ENCODE measurements at regions not wholly inside any gene's neighbourhood (a gene's known extent, or its start where the extent isn't known, plus 50 kb on each side); places are given as distances from the start of the nearest gene placed in this dataset.

DNA sequence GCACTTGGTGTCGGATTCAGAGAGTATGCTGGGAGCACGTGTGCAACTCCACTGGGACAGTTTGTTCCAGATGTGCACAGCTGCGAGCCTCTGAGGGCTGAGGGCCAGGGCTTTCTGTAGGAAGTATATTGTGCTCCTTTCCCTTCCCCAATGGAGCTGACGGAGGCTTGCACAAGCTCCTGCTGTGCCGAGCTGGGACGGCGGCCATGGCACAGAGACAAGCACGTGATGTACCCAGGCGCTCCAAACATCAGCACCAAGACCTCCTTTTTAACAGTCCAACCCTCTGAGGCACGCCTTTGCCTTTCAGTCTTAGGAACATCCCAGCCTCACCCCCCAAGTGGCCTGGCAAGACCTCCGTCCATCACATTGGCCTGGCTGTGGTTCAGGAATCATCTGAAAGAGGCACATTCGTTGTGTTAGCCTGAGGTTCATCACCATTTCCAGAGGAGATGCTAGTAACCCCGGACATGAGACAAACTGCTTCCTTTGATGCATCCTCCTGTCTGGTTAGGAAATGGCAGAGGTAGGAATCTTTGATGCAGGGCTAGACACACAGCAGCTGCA is 339.2 kb upstream of the KAZN start:
- Histone ChIP-seq H3K4me1 (ENCODE audit: control insufficient read depth, extremely low read depth, insufficient read depth, low read length) (no peaks in the 10 kb centered on the region), H3K9me3 (ENCODE audit: control insufficient read depth, low read depth, low read length) (no peaks in the 10 kb centered on the region), H3K27me3 (ENCODE audit: control insufficient read depth, extremely low read depth, insufficient read depth, low read length) (peaks cover 13% of the 10 kb centered on the region), H3K9ac (ENCODE audit: control insufficient read depth, extremely low read depth, insufficient read depth, low read length) (no peak overlapping the region), H3K9me1 (ENCODE audit: control insufficient read depth, extremely low read depth, insufficient read depth, low read length) (no peaks in the 10 kb centered on the region), H3K4me2 (ENCODE audit: control insufficient read depth, extremely low read depth, insufficient read depth, low read depth, low read length) (no peak overlapping the region), H3K27ac (ENCODE audit: control insufficient read depth, insufficient read depth, low read length) (no peak overlapping the region), H3K36me3 (ENCODE audit: control insufficient read depth in 2 of 2, extremely low read depth in 1 of 2, insufficient read depth in 2 of 2, low read length in 2 of 2) (no peaks in the 10 kb centered on the region), H4K20me1 (ENCODE audit: control insufficient read depth, extremely low read depth, insufficient read depth, low read length) (no peaks in the 10 kb centered on the region), H3K79me2 (ENCODE audit: control insufficient read depth, insufficient read depth, low read length) (no peaks in the 10 kb centered on the region), H2AFZ (ENCODE audit: control insufficient read depth, low read length) (no peak overlapping the region), H3K4me3 (ENCODE audit: control insufficient read depth in 2 of 3, extremely low read depth in 1 of 3, insufficient read depth in 2 of 3, low read depth in 1 of 3, low read length in 3 of 3) (no peak overlapping the region)
- dilution Hi-C loops (cut with MboI; ENCODE audit: extremely low pct_ligation_motif_present, low sequenced_read_pairs) = no loop called here
- DNase-seq (ENCODE audit: low read depth, low spot score) (no peak), FAIRE-seq (no peak)
- no peak for TF ChIP-seq EZH2 (IDR thresholded peaks at IDR 0.05; ENCODE audit: low read length)
- TF ChIP-seq, protein P1, sequence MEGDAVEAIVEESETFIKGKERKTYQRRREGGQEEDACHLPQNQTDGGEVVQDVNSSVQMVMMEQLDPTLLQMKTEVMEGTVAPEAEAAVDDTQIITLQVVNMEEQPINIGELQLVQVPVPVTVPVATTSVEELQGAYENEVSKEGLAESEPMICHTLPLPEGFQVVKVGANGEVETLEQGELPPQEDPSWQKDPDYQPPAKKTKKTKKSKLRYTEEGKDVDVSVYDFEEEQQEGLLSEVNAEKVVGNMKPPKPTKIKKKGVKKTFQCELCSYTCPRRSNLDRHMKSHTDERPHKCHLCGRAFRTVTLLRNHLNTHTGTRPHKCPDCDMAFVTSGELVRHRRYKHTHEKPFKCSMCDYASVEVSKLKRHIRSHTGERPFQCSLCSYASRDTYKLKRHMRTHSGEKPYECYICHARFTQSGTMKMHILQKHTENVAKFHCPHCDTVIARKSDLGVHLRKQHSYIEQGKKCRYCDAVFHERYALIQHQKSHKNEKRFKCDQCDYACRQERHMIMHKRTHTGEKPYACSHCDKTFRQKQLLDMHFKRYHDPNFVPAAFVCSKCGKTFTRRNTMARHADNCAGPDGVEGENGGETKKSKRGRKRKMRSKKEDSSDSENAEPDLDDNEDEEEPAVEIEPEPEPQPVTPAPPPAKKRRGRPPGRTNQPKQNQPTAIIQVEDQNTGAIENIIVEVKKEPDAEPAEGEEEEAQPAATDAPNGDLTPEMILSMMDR (optimal IDR thresholded peaks at IDR 0.05 in 1 of 3, IDR thresholded peaks at IDR 0.05 in 1 of 3, conservative IDR thresholded peaks at IDR 0.05 in 1 of 3; ENCODE audit: extremely low read depth in 1 of 3, insufficient read depth in 2 of 3, low read length in 3 of 3) = no peak

DNA sequence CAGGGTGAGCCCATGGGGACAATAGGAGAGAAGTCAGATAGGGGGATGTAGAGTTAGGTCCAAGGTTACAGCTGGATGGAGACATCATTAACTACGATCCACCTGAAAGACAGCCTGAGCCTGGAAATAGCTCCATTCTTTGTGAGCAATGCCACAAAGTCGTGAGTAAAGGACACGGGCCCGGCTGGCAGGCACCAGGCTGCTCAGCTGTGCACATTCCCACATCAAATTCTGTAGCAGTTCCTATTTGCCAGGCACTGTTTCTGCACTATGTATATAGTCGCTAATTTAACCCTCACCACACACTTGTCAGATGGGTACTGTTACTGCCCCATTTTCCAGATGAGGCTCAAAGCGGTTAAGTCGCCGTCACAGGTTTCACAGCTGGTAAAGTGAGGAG is 338.0 kb upstream of the KAZN start:
- Histone ChIP-seq H3K27ac (ENCODE audit: control insufficient read depth, insufficient read depth, low read length) (no peak overlapping the region), H2AFZ (ENCODE audit: control insufficient read depth, low read length) (no peak overlapping the region), H3K9ac (ENCODE audit: control insufficient read depth, extremely low read depth, insufficient read depth, low read length) (no peak overlapping the region), H3K9me1 (ENCODE audit: control insufficient read depth, extremely low read depth, insufficient read depth, low read length) (no peaks in the 10 kb centered on the region), H3K4me2 (ENCODE audit: control insufficient read depth, extremely low read depth, insufficient read depth, low read depth, low read length) (no peak overlapping the region), H3K79me2 (ENCODE audit: control insufficient read depth, insufficient read depth, low read length) (no peaks in the 10 kb centered on the region), H3K27me3 (ENCODE audit: control insufficient read depth, extremely low read depth, insufficient read depth, low read length) (peaks cover 13% of the 10 kb centered on the region), H4K20me1 (ENCODE audit: control insufficient read depth, extremely low read depth, insufficient read depth, low read length) (no peaks in the 10 kb centered on the region), H3K36me3 (ENCODE audit: control insufficient read depth in 2 of 2, extremely low read depth in 1 of 2, insufficient read depth in 2 of 2, low read length in 2 of 2) (no peaks in the 10 kb centered on the region), H3K4me3 (ENCODE audit: control insufficient read depth in 2 of 3, extremely low read depth in 1 of 3, insufficient read depth in 2 of 3, low read depth in 1 of 3, low read length in 3 of 3) (no peak overlapping the region), H3K9me3 (ENCODE audit: control insufficient read depth, low read depth, low read length) (no peaks in the 10 kb centered on the region), H3K4me1 (ENCODE audit: control insufficient read depth, extremely low read depth, insufficient read depth, low read length) (no peaks in the 10 kb centered on the region)
- TF ChIP-seq, protein P1 (optimal IDR thresholded peaks at IDR 0.05 in 1 of 3, IDR thresholded peaks at IDR 0.05 in 1 of 3, conservative IDR thresholded peaks at IDR 0.05 in 1 of 3; ENCODE audit: extremely low read depth in 1 of 3, insufficient read depth in 2 of 3, low read length in 3 of 3) = no peak
- no peak for TF ChIP-seq EZH2 (IDR thresholded peaks at IDR 0.05; ENCODE audit: low read length)
- DNase-seq (ENCODE audit: low read depth, low spot score) (no peak), FAIRE-seq (no peak)
- dilution Hi-C loops (cut with MboI; ENCODE audit: extremely low pct_ligation_motif_present, low sequenced_read_pairs) = no loop called here
